GM10248 (cell line): ENCODE measurements at regions not wholly inside any gene's neighbourhood (a gene's known extent, or its start where the extent isn't known, plus 50 kb on each side); places are given as distances from the start of the nearest gene placed in this dataset.

Experiments
- CTCF ChIA-PET: fragments of 300-600 bp; sonication (Branson Sonifier 250); formaldehyde crosslinking; extraction: SDS; loops from one replicate; lab custom pipeline; 2021; ENCODE audit warnings: antibody characterized with exemption; lab: Yijun Ruan, JAX
- POLR2A ChIA-PET: fragments of 350-650 bp; sonication (Branson Sonifier 250); formaldehyde crosslinking; extraction: SDS; loops from one replicate; lab custom pipeline; 2020; ENCODE audit warnings: antibody characterized with exemption; lab: Yijun Ruan, JAX
- DNase-seq: peaks from one replicate; pipeline ENCODE4 v3.0.0; 2012; ENCODE audit errors: extremely low spot score
- CTCF ChIP-seq: IDR thresholded peaks from 2 replicates; pipeline ENCODE4 v1.5.1; 2012; ENCODE audit warnings: mild to moderate bottlenecking, low read depth; ENCODE audit errors: extremely low read depth, missing control alignments, control extremely low read depth

GRCh38 chr19:13699786-13700185, 64.5 kb upstream of the MRI1 start:
- DNase-seq = no peak
- TF ChIP-seq CTCF = no peak
- POLR2A ChIA-PET = no interaction called here
- CTCF ChIA-PET = no interaction called here

GRCh38 chr19:13696839-13697238, 67.5 kb upstream of the MRI1 start:
- TF ChIP-seq CTCF = no peak
- POLR2A ChIA-PET = no interaction called here
- CTCF ChIA-PET = interaction anchor here (1.0 to 1.7 kb wide), 2 partner anchors 18 to 108 kb away, joined by 3 to 4 read pairs; no protein-coding TSS in a partner anchor
- DNase-seq = no peak

- ChIA-PET CTCF (interaction anchor here (1.1 kb wide), 1 partner anchor 27 kb away, joined by 3 read pairs; no protein-coding TSS in a partner anchor), POLR2A (no interaction called here)
- TF ChIP-seq CTCF = no peak
- DNase-seq = no peak
Measured at GRCh38 chr19:13693889-13694288, 70.4 kb upstream of the MRI1 start.

GRCh38 chr19:13691569-13692435, 72.5 kb upstream of the MRI1 start:
- ChIA-PET POLR2A (no interaction called here), CTCF (no interaction called here)
- no peak for TF ChIP-seq CTCF
- DNase-seq = no peak

- ChIA-PET POLR2A (no interaction called here), CTCF (no interaction called here)
- DNase-seq = no peak
- no peak for TF ChIP-seq CTCF
Measured at GRCh38 chr19:13689085-13689484, 75.2 kb upstream of the MRI1 start.

GRCh38 chr19:13684021-13684420, 80.3 kb upstream of the MRI1 start:
- CTCF ChIA-PET = no interaction called here
- DNase-seq = no peak
- POLR2A ChIA-PET = no interaction called here
- TF ChIP-seq CTCF = no peak
